SK-N-SH (cell line): ENCODE measurements at regions not wholly inside any gene's neighbourhood (a gene's known extent, or its start where the extent isn't known, plus 50 kb on each side); places are given as distances from the start of the nearest gene placed in this dataset.

Experiments used
- CTCF ChIA-PET: fragments of 300-600, 350-600 bp; formaldehyde crosslinking; extraction: SDS; loops from one replicate; lab custom pipeline; 2021; lab: Yijun Ruan, JAX
- POLR2A ChIA-PET: fragments of 350-600 bp; sonication (Branson Sonifier 250); formaldehyde crosslinking; extraction: SDS; loops from one replicate; lab custom pipeline; 2020; ENCODE audit warnings: antibody characterized with exemption, inconsistent platforms; lab: Yijun Ruan, JAX
- DNase-seq: peaks from one replicate; pipeline ENCODE4 v3.0.0; 2012
- H2AFZ ChIP-seq: fragments of 200-600 bp; sonication (generic); 2 replicates; pipeline ENCODE4 v1.8.1; 2016; ENCODE audit warnings: antibody characterized with exemption, mild to moderate bottlenecking, low read depth
- H3F3A ChIP-seq: fragments of 200-600 bp; sonication (generic); replicated peaks from 2 replicates; pipeline ENCODE3; 2016; ENCODE audit warnings: antibody characterized with exemption, mild to moderate bottlenecking; ENCODE audit not compliant: insufficient read depth
- H3K27ac ChIP-seq, 2 experiments: fragments of 200-500 bp in 1 of 2; fragments of 200-600 bp in 1 of 2; sonication (Bioruptor generic) in 1 of 2; sonication (generic), shearing (Covaris generic) in 1 of 2; 2 replicates each; pipeline versions ENCODE4 v1.5.1 to v1.6.1; 2014 to 2016; ENCODE audit warnings: low read depth in 2 of 2, inconsistent platforms in 1 of 2, low read length in 1 of 2, mild to moderate bottlenecking in 1 of 2, mixed read lengths in 1 of 2
- H3K27me3 ChIP-seq: fragments of 200-600 bp; sonication (generic), shearing (Covaris generic); 2 replicates; pipeline ENCODE4 v1.6.1; 2016; ENCODE audit warnings: mixed run types; ENCODE audit not compliant: insufficient read depth
- H3K36me3 ChIP-seq, 2 experiments: fragments of 200-500 bp in 1 of 2; fragments of 200-600 bp in 1 of 2; sonication (Bioruptor generic) in 1 of 2; sonication (generic) in 1 of 2; replicated peaks in 1 of 2; 2 replicates each; pipeline versions ENCODE3 to v1.5.1; 2014 to 2016; ENCODE audit warnings: low read length in 1 of 2, mild to moderate bottlenecking in 1 of 2; ENCODE audit not compliant: insufficient read depth in 2 of 2, control insufficient read depth in 1 of 2
- H3K4me1 ChIP-seq, 2 experiments: fragments of 200-500 bp in 1 of 2; fragments of 200-600 bp in 1 of 2; sonication (Bioruptor generic) in 1 of 2; sonication (generic), shearing (Covaris generic) in 1 of 2; 2 replicates each; pipeline versions ENCODE4 v1.5.1 to v1.6.1; 2014 to 2016; ENCODE audit warnings: low read depth in 1 of 2, low read length in 1 of 2, mixed run types in 1 of 2; ENCODE audit not compliant: insufficient read depth in 2 of 2, control insufficient read depth in 1 of 2
- H3K4me2 ChIP-seq: fragments of 200-600 bp; sonication (generic), shearing (Covaris generic); 2 replicates; pipeline ENCODE4 v1.6.1; 2017; ENCODE audit warnings: mixed run types
- H3K4me3 ChIP-seq, 2 experiments: fragments of 200-500 bp in 1 of 2; fragments of 200-600 bp in 1 of 2; sonication (Bioruptor generic) in 1 of 2; sonication (generic), shearing (Covaris generic) in 1 of 2; 2 replicates each; pipeline versions ENCODE4 v1.5.1 to v1.8.1; 2014 to 2016; ENCODE audit warnings: low read depth in 2 of 2, inconsistent platforms in 1 of 2, low read length in 1 of 2, mild to moderate bottlenecking in 1 of 2, mixed read lengths in 1 of 2, moderate library complexity in 1 of 2
- H3K79me2 ChIP-seq: fragments of 200-600 bp; sonication (generic); 2 replicates; pipeline ENCODE4 v1.8.1; 2017; ENCODE audit warnings: mild to moderate bottlenecking; ENCODE audit not compliant: insufficient read depth
- H3K9ac ChIP-seq: fragments of 200-600 bp; sonication (generic); 2 replicates; pipeline ENCODE4 v1.6.1; 2017; ENCODE audit warnings: mixed run types
- H3K9me2 ChIP-seq: fragments of 200-600 bp; sonication (generic); 2 replicates; pipeline ENCODE4 v1.6.1; 2017; ENCODE audit warnings: mixed run types
- H3K9me3 ChIP-seq: fragments of 200-600 bp; sonication (generic); 2 replicates; pipeline ENCODE4 v1.6.1; 2017; ENCODE audit warnings: mixed run types, mild to moderate bottlenecking, moderate library complexity
- H4K20me1 ChIP-seq: fragments of 200-600 bp; sonication (generic); 2 replicates; pipeline ENCODE4 v1.6.1; 2017; ENCODE audit warnings: mild to moderate bottlenecking, mixed run types; ENCODE audit not compliant: insufficient read depth
- CTCF ChIP-seq: fragments of 200-600 bp; sonication (generic); IDR thresholded peaks from 2 replicates; pipeline ENCODE4 v1.6.1; 2017; ENCODE audit warnings: antibody characterized with exemption, mild to moderate bottlenecking, moderate library complexity
- FOSL2 ChIP-seq: IDR thresholded peaks from 2 replicates; pipeline ENCODE4 v1.4.0; 2012; ENCODE audit warnings: low read depth, mild to moderate bottlenecking, moderate library complexity, borderline replicate concordance
- FOXM1 ChIP-seq: IDR thresholded peaks from 2 replicates; pipeline ENCODE4 v1.4.0; 2012; ENCODE audit warnings: low read depth, mild to moderate bottlenecking
- GABPA ChIP-seq: IDR thresholded peaks from 2 replicates; pipeline ENCODE4 v1.4.0; 2012; ENCODE audit warnings: low read depth, mild to moderate bottlenecking
- JUND ChIP-seq: IDR thresholded peaks from 2 replicates; pipeline ENCODE4 v1.4.0; 2012
- MXI1 ChIP-seq: IDR thresholded peaks from 2 replicates; pipeline ENCODE4 v1.6.1; 2012; ENCODE audit warnings: mild to moderate bottlenecking, low read depth, low read length, improper control_type of control experiment
- NRF1 ChIP-seq: IDR thresholded peaks from 2 replicates; pipeline ENCODE4 v1.6.1; 2012; ENCODE audit warnings: low read depth, mild to moderate bottlenecking, low read length
- PBX3 ChIP-seq: IDR thresholded peaks from 2 replicates; pipeline ENCODE4; 2012
- RAD21 ChIP-seq: IDR thresholded peaks from 2 replicates; pipeline ENCODE4 v1.6.1; 2012; ENCODE audit warnings: mild to moderate bottlenecking, low read length
- RFX5 ChIP-seq: IDR thresholded peaks from 2 replicates; pipeline ENCODE4 v1.6.1; 2012; ENCODE audit warnings: mild to moderate bottlenecking, improper control_type of control experiment, low read length
- RXRA ChIP-seq: IDR thresholded peaks from 2 replicates; pipeline ENCODE4 v1.4.0; 2012; ENCODE audit warnings: low read depth, mild to moderate bottlenecking, borderline replicate concordance
- SMC3 ChIP-seq: IDR thresholded peaks from 2 replicates; pipeline ENCODE4 v1.6.1; 2012; ENCODE audit warnings: low read depth, low read length, improper control_type of control experiment
- USF1 ChIP-seq: IDR thresholded peaks from 2 replicates; pipeline ENCODE4 v1.4.0; 2012; ENCODE audit warnings: low read depth, borderline replicate concordance
- YY1 ChIP-seq: IDR thresholded peaks from 2 replicates; pipeline ENCODE4 v1.4.0; 2012; ENCODE audit warnings: low read depth, mild to moderate bottlenecking
- WGBS: methylation state at CpG from one replicate; pipeline ENCODE4 v1.1.6; 2017; ENCODE audit warnings: low lambda C conversion rate; 5-methylcytosine and 5-hydroxymethylcytosine counted together

GRCh38 chr4:181264893-181265292 is 978.3 kb upstream of the TENM3 start:
- no peaks in the 10 kb centered on the region for H3K79me2 ChIP-seq
- no peaks in the 10 kb centered on the region for H3K9me2 ChIP-seq
- no peak overlapping the region for H3K9ac ChIP-seq
- H3K4me2 ChIP-seq, result no peak overlapping the region
- no peaks in the 10 kb centered on the region; a peak in 1 of 4 replicates for H3K4me1 ChIP-seq
- H3F3A ChIP-seq, result no peaks in the 10 kb centered on the region
- TF ChIP-seq FOSL2 (no peak), RAD21 (no peak), MXI1 (no peak), YY1 (no peak), CTCF (no peak), NRF1 (no peak)
- TF ChIP-seq, all 33 proteins: peak for 0
- no peak overlapping the region for H3K27ac ChIP-seq
- no peaks in the 10 kb centered on the region for H3K36me3 ChIP-seq
- WGBS, result 45% methylated on average over 9 of the region's 9 CpGs
- POLR2A ChIA-PET, result no interaction called here
- no peak overlapping the region for H2AFZ ChIP-seq
- no peaks in the 10 kb centered on the region for H3K9me3 ChIP-seq
- H4K20me1 ChIP-seq, result no peaks in the 10 kb centered on the region
- H3K27me3 ChIP-seq, result no peaks in the 10 kb centered on the region
- DNase-seq, result no peak
- CTCF ChIA-PET, result interaction anchor here (1.0 kb wide), 1 partner anchor 263 kb away, joined by 3 read pairs; no protein-coding TSS in a partner anchor
- H3K4me3 ChIP-seq, result no peak overlapping the region

GRCh38 chr4:181265370-181265769 is 977.8 kb upstream of the TENM3 start:
- no peaks in the 10 kb centered on the region; a peak in 1 of 4 replicates for H3K4me1 ChIP-seq
- H3K27me3 ChIP-seq, result no peaks in the 10 kb centered on the region
- H3F3A ChIP-seq, result no peaks in the 10 kb centered on the region
- no peaks in the 10 kb centered on the region for H3K79me2 ChIP-seq
- no peak for TF ChIP-seq GABPA
- 38% methylated on average over 4 of the region's 4 CpGs for WGBS
- no peaks in the 10 kb centered on the region for H3K9me2 ChIP-seq
- H4K20me1 ChIP-seq, result no peaks in the 10 kb centered on the region
- no peaks in the 10 kb centered on the region for H3K9me3 ChIP-seq
- CTCF ChIA-PET, result no interaction called here
- DNase-seq, result no peak
- H3K9ac ChIP-seq, result no peak overlapping the region
- H3K27ac ChIP-seq, result no peak overlapping the region
- no peaks in the 10 kb centered on the region for H3K36me3 ChIP-seq
- H3K4me2 ChIP-seq, result no peak overlapping the region
- no peak overlapping the region for H3K4me3 ChIP-seq
- no peak overlapping the region for H2AFZ ChIP-seq
- POLR2A ChIA-PET, result no interaction called here

GRCh38 chr4:181271116-181271640 is 972.0 kb upstream of the TENM3 start:
- Histone ChIP-seq H3K4me2 (no peak overlapping the region), H3K79me2 (no peaks in the 10 kb centered on the region), H3K27ac (no peak overlapping the region), H3F3A (no peaks in the 10 kb centered on the region), H3K27me3 (no peaks in the 10 kb centered on the region), H3K9ac (no peak overlapping the region), H3K9me3 (no peaks in the 10 kb centered on the region), H3K9me2 (no peaks in the 10 kb centered on the region), H3K36me3 (no peaks in the 10 kb centered on the region), H2AFZ (no peak overlapping the region), H4K20me1 (no peaks in the 10 kb centered on the region), H3K4me1 (no peaks in the 10 kb centered on the region), H3K4me3 (no peak overlapping the region)
- CTCF ChIA-PET, result interaction anchor here (1.4 kb wide), 1 partner anchor 13 kb away, joined by 4 read pairs; no protein-coding TSS in a partner anchor
- no peak for DNase-seq
- POLR2A ChIA-PET, result no interaction called here
- 47% methylated on average over 9 of the region's 9 CpGs for WGBS
- TF ChIP-seq GABPA, result no peak
- no peak for TF ChIP-seq USF1
- no peak for TF ChIP-seq SMC3
- no peak for TF ChIP-seq PBX3
- no peak for TF ChIP-seq FOXM1
- TF ChIP-seq CTCF, result no peak
- TF ChIP-seq RXRA, result no peak
- TF ChIP-seq RFX5, result no peak
- TF ChIP-seq FOSL2, result no peak
- no peak for TF ChIP-seq JUND
